ENCODE measurements at regions not wholly inside any gene's neighbourhood (a gene's known extent, or its start where the extent isn't known, plus 50 kb on each side); places are given as distances from the start of the nearest gene placed in this dataset.

GRCh38 chr17:36817483-36818048 lies 119.7 kb upstream of the LHX1 start:
- no peak for TF ChIP-seq POLR2AphosphoS5 (IDR thresholded peaks at IDR 0.05; ENCODE audit: low read depth, low read length)
- TF ChIP-seq SIN3A (IDR thresholded peaks at IDR 0.05; ENCODE audit: borderline replicate concordance, insufficient read depth, low read length), result no peak
- TF ChIP-seq REST (IDR thresholded peaks at IDR 0.05; ENCODE audit: insufficient read depth in 1 of 2, low read depth in 2 of 2, low read length in 2 of 2), result no peak
- TF ChIP-seq FOXP2 (optimal IDR thresholded peaks at IDR 0.05; ENCODE audit: borderline replicate concordance, extremely low read depth, extremely low read length, insufficient read depth), result no peak
- TF ChIP-seq TAF1 (IDR thresholded peaks at IDR 0.05; ENCODE audit: borderline replicate concordance, insufficient read depth, low read length), result no peak

DNA sequence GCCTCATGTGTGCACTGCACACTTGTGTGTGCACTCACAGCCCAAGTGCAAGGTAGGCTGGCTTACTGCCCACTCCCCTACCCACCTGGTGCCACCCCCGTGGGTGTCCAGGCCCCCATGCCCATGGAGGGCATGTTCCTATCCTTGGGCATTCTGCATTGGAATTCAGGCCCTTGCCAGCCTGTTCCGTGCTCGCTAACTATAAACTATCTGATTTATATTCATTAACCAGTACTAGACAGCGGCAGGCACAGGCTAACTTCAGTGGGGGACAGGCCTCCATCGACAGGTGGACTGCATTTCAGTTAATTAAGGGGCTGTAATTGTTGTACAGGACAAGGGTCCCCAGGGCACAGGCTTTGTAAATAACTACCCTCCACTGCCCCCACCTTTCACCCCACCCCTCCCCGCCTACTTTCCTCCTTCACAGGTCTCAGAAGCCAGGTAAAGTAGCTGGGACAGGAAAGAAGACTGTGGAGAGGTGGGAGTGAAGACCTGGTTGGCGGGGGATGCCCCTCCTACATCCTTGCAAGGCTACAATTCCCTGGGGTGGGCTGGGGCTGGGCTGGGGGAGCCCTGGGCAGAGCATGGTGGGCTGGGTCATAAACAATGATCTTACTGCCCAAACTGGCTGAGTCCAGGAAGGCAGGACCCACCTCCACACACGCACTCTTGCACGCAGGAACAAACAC lies 119.0 kb upstream of the LHX1 start:
- no peak for TF ChIP-seq TAF1 (IDR thresholded peaks at IDR 0.05; ENCODE audit: borderline replicate concordance, insufficient read depth, low read length)
- no peak for TF ChIP-seq POLR2AphosphoS5 (IDR thresholded peaks at IDR 0.05; ENCODE audit: low read depth, low read length)
- TF ChIP-seq FOXP2 (optimal IDR thresholded peaks at IDR 0.05; ENCODE audit: borderline replicate concordance, extremely low read depth, extremely low read length, insufficient read depth), result no peak
- TF ChIP-seq REST (IDR thresholded peaks at IDR 0.05; ENCODE audit: insufficient read depth in 1 of 2, low read depth in 2 of 2, low read length in 2 of 2), result no peak
- TF ChIP-seq SIN3A (IDR thresholded peaks at IDR 0.05; ENCODE audit: borderline replicate concordance, insufficient read depth, low read length), result no peak

GRCh38 chr17:36823850-36824677 lies 113.2 kb upstream of the LHX1 start:
- TF ChIP-seq SIN3A (IDR thresholded peaks at IDR 0.05; ENCODE audit: borderline replicate concordance, insufficient read depth, low read length) (no peak), POLR2AphosphoS5 (IDR thresholded peaks at IDR 0.05; ENCODE audit: low read depth, low read length) (no peak), FOXP2 (optimal IDR thresholded peaks at IDR 0.05; ENCODE audit: borderline replicate concordance, extremely low read depth, extremely low read length, insufficient read depth) (no peak), TAF1 (IDR thresholded peaks at IDR 0.05; ENCODE audit: borderline replicate concordance, insufficient read depth, low read length) (no peak), REST (IDR thresholded peaks at IDR 0.05; ENCODE audit: insufficient read depth in 1 of 2, low read depth in 2 of 2, low read length in 2 of 2) (no peak)

DNA sequence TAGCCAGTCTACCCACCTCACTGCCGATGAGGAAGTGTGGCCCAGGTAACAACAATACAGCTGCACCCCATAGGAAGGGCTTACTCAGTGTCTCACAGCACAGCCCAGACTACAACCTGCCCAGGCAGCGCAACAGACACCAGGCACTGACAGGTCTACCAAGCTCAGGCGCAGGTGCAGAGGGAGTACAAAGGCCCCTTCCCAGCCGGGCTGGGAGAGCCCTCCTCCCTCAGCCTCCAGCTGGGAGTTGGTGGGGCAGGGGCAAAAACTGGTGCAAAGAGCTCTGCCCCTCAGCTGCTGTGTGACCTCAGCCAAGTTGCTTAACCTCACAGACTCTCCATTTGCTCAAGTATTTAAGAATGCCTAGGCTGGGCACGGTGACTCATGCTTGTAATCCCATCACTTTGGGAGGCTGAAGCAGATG lies 112.6 kb upstream of the LHX1 start:
- no peak for TF ChIP-seq SIN3A (IDR thresholded peaks at IDR 0.05; ENCODE audit: borderline replicate concordance, insufficient read depth, low read length)
- no peak for TF ChIP-seq POLR2AphosphoS5 (IDR thresholded peaks at IDR 0.05; ENCODE audit: low read depth, low read length)
- no peak for TF ChIP-seq FOXP2 (optimal IDR thresholded peaks at IDR 0.05; ENCODE audit: borderline replicate concordance, extremely low read depth, extremely low read length, insufficient read depth)
- TF ChIP-seq TAF1 (IDR thresholded peaks at IDR 0.05; ENCODE audit: borderline replicate concordance, insufficient read depth, low read length), result no peak

- TF ChIP-seq REST (IDR thresholded peaks at IDR 0.05; ENCODE audit: insufficient read depth in 1 of 2, low read depth in 2 of 2, low read length in 2 of 2) (no peak), FOXP2 (optimal IDR thresholded peaks at IDR 0.05; ENCODE audit: borderline replicate concordance, extremely low read depth, extremely low read length, insufficient read depth) (no peak), SIN3A (IDR thresholded peaks at IDR 0.05; ENCODE audit: borderline replicate concordance, insufficient read depth, low read length) (no peak), TAF1 (IDR thresholded peaks at IDR 0.05; ENCODE audit: borderline replicate concordance, insufficient read depth, low read length) (no peak), POLR2AphosphoS5 (IDR thresholded peaks at IDR 0.05; ENCODE audit: low read depth, low read length) (no peak)
These were observed 112.2 kb upstream of the LHX1 start for GRCh38 chr17:36825113-36825512.
